ENCODE measurements at regions not wholly inside any gene's neighbourhood (a gene's known extent, or its start where the extent isn't known, plus 50 kb on each side); places are given as distances from the start of the nearest gene placed in this dataset.
"Not testable (repeated sequence)": the region's sequence is repeated elsewhere in the genome, so short reads cannot be mapped to it uniquely, and the experiment has no call there.

- TF ChIP-seq, protein P1, sequence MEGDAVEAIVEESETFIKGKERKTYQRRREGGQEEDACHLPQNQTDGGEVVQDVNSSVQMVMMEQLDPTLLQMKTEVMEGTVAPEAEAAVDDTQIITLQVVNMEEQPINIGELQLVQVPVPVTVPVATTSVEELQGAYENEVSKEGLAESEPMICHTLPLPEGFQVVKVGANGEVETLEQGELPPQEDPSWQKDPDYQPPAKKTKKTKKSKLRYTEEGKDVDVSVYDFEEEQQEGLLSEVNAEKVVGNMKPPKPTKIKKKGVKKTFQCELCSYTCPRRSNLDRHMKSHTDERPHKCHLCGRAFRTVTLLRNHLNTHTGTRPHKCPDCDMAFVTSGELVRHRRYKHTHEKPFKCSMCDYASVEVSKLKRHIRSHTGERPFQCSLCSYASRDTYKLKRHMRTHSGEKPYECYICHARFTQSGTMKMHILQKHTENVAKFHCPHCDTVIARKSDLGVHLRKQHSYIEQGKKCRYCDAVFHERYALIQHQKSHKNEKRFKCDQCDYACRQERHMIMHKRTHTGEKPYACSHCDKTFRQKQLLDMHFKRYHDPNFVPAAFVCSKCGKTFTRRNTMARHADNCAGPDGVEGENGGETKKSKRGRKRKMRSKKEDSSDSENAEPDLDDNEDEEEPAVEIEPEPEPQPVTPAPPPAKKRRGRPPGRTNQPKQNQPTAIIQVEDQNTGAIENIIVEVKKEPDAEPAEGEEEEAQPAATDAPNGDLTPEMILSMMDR (IDR thresholded peaks at IDR 0.05; ENCODE audit: insufficient read depth, low read depth, low read length, missing control alignments) = no peak
- DNase-seq (ENCODE audit: low read depth) = no peak
- no peak overlapping the region for H3K4me3 ChIP-seq (ENCODE audit: low read depth, low read length)
These were observed 90.3 kb upstream of the TMTC4 start for GRCh38 chr13:100764937-100765336.

GRCh38 chr13:100762126-100762525 lies 87.5 kb upstream of the TMTC4 start:
- not testable (repeated sequence) for DNase-seq (ENCODE audit: low read depth); H3K4me3 ChIP-seq (ENCODE audit: low read depth, low read length)

DNA sequence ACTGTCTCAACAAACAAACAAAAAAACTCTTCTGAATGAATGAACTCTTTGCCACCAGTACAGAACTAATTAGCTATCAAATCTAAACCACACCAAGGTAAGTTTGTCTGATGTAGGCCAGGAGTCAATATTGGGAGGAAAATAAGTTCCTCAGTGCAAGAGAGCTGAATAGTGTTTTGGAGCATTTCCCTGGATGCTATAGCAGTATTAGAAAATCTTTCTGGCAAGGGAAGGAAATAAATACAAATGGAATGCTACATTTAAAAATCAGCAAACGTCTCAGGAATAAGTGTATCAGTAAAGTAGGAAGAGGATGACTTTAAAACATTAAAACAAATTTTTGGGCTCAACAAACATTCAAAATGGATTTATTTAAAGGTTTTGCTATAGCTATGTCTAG lies 81.3 kb upstream of the TMTC4 start:
- no peak overlapping the region for H3K4me3 ChIP-seq (ENCODE audit: low read depth, low read length)
- DNase-seq (ENCODE audit: low read depth) = no peak
- TF ChIP-seq, protein P1 (IDR thresholded peaks at IDR 0.05; ENCODE audit: insufficient read depth, low read depth, low read length, missing control alignments) = no peak

DNA sequence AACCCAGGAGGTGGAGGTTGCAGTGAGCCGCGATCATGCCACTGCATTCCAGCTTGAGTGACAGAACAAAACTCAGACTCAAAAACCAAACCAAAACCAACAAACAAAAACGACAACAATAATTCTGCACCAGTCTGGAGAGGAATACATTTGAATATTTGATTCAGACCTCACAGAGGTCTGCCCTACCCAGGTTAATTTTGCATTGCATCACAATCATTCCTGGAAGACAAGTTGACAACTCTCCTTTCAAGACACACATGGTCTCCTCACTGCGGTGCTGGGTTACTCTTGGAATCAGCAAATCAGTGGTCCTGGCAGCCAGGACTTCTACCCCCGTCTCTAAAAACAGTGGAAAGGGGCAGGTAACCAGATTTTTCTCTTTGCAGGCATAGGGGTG lies 79.9 kb upstream of the TMTC4 start:
- no peak overlapping the region for H3K4me3 ChIP-seq (ENCODE audit: low read depth, low read length)
- TF ChIP-seq, protein P1 (IDR thresholded peaks at IDR 0.05; ENCODE audit: insufficient read depth, low read depth, low read length, missing control alignments) = no peak
- no peak for DNase-seq (ENCODE audit: low read depth)

- TF ChIP-seq, protein P1 (IDR thresholded peaks at IDR 0.05; ENCODE audit: insufficient read depth, low read depth, low read length, missing control alignments) = no peak
- no peak for DNase-seq (ENCODE audit: low read depth)
- no peak overlapping the region for H3K4me3 ChIP-seq (ENCODE audit: low read depth, low read length)
These were observed 78.8 kb upstream of the TMTC4 start for GRCh38 chr13:100753376-100753775.

DNA sequence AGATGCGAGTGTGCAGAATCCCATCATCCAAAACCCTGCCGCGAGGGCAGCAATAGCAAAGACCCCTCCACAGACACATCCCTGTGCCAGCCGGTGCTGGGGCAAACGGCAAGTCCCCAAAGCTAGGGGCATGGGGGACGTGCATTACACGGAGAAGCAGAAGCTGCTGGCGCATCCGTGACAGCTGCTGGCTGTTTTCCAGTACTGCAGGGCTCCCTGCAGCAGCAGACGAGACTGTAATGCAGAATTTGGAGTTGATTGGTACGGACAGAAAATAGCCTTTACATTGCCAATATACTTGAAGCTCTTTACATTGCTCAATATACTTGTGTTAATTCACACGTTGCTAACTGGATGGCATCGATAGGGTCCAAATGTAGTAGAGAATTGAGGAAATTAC lies 77.2 kb upstream of the TMTC4 start:
- DNase-seq (ENCODE audit: low read depth) = no peak
- TF ChIP-seq, protein P1 (IDR thresholded peaks at IDR 0.05; ENCODE audit: insufficient read depth, low read depth, low read length, missing control alignments) = no peak

DNA sequence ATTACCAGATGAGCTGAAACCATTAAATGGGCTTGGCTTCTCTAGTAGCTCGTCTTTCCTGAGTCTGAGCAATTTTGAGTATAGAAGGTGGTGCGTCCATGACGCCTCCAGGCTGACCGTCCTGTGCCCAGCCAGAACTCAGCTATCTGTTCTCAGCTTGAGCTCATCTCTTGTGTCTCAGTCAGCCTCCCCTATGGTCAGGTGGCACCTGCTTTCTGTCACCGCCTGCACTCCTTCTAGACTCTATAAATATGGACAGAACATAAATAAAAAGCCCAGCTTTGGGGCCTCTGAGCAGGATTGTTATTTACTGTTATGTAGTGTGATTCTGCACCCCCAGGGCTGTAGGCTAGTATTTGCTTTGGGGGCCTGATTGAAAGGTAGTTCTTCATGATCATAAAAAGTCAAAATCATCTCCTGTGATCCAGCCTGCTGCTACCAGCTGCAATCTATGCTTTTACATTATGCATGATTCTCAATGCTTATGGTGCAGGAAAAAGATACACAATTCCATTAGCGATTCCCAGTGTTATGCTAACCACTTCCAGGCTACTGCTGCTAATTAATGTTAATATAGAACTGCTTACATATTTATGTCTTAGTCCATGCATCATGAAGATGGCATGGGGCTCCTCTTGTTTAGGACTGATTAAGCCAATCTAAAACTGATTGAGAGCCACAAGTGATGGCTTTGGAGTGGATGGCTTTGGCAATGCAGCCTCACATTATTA lies 72.5 kb upstream of the TMTC4 start:
- no peak overlapping the region for H3K4me3 ChIP-seq (ENCODE audit: low read depth, low read length)
- no peak for DNase-seq (ENCODE audit: low read depth)
- TF ChIP-seq, protein P1 (IDR thresholded peaks at IDR 0.05; ENCODE audit: insufficient read depth, low read depth, low read length, missing control alignments) = no peak

More for the DNA sequence above, 77.2 kb upstream of the TMTC4 start:
- no peak overlapping the region for H3K4me3 ChIP-seq (ENCODE audit: low read depth, low read length)

All from GM12865 (cell line).